ENCODE measurements at regions not wholly inside any gene's neighbourhood (a gene's known extent, or its start where the extent isn't known, plus 50 kb on each side); places are given as distances from the start of the nearest gene placed in this dataset.

DNA sequence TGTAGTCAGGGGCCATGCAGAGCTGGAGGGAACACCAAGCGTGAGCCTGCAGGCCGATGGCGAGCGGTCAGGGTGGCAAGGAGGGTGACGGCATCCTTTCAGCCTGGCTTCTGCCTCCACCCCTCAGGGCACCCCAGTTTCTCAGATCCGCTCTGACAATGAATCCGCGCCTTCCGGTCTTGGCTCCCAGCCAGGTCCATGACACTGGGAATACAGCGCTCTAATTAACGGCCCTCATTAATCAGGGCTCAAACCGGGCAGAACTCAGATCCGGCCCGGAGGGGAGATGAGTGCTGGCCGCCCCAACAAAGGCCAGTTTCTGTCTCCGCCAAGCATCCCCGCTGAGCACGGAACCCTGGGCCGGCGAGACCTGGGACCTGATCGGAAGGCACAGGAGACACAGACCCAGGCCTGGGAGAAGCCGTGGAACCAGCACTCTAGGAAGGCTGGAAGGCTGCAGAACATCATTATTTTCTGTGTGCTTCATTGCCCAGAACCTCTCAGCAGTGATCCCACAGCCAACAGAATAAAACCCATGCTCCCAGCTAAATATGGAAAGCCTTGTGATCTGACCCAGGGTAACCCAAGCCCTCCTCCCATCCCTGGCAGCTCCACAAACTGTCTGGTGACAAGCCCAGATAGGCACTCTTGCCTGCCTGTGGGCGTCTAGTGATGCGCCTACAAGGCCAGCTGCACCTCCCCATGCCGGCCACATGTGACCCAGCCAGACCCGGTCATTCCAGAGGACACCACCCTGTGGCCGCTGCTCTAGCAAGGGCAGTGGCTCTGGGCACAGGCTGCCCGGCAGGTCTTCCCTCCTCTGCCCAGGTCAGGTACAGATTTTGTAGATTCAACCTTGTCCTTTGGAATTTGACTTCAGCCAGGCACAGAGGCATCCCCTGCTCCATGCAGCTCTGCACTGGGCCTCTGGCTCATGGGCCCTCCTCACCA, 438.7 kb upstream of the MYT1L start:
- Mint-ChIP-seq H3K27me3 (peaks cover 4% of the 10 kb centered on the region), H3K4me3 (ENCODE audit: low read depth) (no peak overlapping the region), H3K9me3 (ENCODE audit: low read depth) (no peaks in the 10 kb centered on the region), H3K36me3 (ENCODE audit: insufficient read depth) (no peaks in the 10 kb centered on the region), H3K27ac (no peak overlapping the region), H3K4me1 (ENCODE audit: low read depth) (no peaks in the 10 kb centered on the region)
- TF ChIP-seq, protein P1, sequence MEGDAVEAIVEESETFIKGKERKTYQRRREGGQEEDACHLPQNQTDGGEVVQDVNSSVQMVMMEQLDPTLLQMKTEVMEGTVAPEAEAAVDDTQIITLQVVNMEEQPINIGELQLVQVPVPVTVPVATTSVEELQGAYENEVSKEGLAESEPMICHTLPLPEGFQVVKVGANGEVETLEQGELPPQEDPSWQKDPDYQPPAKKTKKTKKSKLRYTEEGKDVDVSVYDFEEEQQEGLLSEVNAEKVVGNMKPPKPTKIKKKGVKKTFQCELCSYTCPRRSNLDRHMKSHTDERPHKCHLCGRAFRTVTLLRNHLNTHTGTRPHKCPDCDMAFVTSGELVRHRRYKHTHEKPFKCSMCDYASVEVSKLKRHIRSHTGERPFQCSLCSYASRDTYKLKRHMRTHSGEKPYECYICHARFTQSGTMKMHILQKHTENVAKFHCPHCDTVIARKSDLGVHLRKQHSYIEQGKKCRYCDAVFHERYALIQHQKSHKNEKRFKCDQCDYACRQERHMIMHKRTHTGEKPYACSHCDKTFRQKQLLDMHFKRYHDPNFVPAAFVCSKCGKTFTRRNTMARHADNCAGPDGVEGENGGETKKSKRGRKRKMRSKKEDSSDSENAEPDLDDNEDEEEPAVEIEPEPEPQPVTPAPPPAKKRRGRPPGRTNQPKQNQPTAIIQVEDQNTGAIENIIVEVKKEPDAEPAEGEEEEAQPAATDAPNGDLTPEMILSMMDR (IDR thresholded peaks at IDR 0.05; ENCODE audit: unreplicated experiment) = no peak
- DNase-seq (ENCODE audit: low spot score, unreplicated experiment) = no peak

DNA sequence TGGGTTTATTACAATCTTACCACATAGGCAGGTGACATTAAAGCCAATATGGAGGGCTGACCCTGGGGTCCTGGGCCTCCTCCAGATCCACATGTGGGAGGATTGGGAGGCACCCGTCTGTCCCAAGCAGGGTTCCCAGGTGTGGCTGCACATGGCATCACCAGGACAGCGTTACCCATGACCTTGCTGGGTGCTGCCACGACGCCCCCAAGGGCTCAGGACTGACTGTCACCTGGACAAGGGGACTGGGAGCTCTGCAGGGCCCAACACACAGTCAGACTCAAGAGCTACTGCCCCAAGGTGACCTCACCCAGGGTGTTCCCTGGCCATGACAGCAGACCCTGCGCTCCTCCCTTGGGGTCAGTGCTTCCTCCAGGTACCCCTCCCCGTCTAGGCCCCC, 437.4 kb upstream of the MYT1L start:
- DNase-seq (ENCODE audit: low spot score, unreplicated experiment) = no peak
- no peak overlapping the region for H3K27ac Mint-ChIP-seq
- peaks cover 4% of the 10 kb centered on the region for H3K27me3 Mint-ChIP-seq
- no peaks in the 10 kb centered on the region for H3K36me3 Mint-ChIP-seq (ENCODE audit: insufficient read depth)
- no peaks in the 10 kb centered on the region for H3K9me3 Mint-ChIP-seq (ENCODE audit: low read depth)
- H3K4me3 Mint-ChIP-seq (ENCODE audit: low read depth) = no peak overlapping the region
- TF ChIP-seq, protein P1 (IDR thresholded peaks at IDR 0.05; ENCODE audit: unreplicated experiment) = no peak
- H3K4me1 Mint-ChIP-seq (ENCODE audit: low read depth) = no peaks in the 10 kb centered on the region

DNA sequence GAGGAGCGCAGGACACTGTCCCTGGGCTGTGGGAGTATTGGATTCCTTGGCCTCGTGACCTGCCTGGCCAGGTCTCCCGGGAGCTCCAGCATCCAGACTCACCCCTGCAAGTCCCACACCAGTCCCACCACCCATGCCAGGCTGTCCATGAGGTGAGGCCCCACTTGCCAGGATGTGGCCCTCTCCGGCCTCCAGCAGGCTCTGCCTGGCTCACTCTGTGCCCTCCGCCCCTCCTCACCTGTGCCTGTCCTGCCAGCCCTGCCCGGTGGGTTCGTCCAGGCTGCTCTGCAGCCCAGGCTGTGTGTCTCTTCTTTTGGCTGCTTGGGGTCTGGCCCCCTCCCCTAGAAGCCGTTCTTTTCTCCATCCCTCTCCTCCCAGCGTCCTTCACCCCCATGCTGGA, 436.8 kb upstream of the MYT1L start:
- Mint-ChIP-seq H3K4me3 (ENCODE audit: low read depth) (no peak overlapping the region), H3K4me1 (ENCODE audit: low read depth) (no peaks in the 10 kb centered on the region), H3K36me3 (ENCODE audit: insufficient read depth) (no peaks in the 10 kb centered on the region), H3K27me3 (peaks cover 4% of the 10 kb centered on the region), H3K9me3 (ENCODE audit: low read depth) (no peaks in the 10 kb centered on the region), H3K27ac (no peak overlapping the region)
- DNase-seq (ENCODE audit: low spot score, unreplicated experiment) = no peak
- TF ChIP-seq, protein P1 (IDR thresholded peaks at IDR 0.05; ENCODE audit: unreplicated experiment) = no peak

DNA sequence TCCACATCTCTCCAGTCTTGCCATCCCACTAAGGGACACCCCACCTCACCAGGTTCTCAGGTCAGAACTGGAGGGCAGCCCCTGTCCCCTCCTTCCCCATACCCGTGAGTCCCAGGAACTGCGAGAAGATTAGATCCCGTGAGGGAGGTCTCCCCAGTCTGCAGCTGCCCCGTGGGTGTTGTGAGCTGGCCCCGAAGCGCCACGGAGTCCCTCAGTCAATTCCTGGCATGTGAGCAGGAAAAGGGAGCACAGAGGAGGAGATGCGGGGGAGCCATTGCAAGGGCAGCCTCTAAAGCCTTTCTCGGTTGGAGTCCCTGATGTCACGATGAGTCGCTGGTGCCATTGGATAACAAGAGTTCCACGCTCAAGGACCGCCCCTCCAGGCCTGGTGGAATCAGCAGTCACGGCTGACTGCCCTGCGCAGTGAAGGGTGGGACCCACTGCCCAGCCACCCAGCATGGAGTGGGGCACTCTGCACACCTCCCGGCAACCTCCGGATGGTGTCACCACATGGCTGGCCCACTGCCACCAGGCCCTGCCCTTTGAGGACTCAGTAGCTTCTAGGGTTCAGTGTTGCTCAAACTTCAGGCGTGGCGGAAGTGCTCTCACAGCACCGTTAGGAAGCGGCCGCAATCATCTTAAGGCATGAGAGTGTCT, 434.9 kb upstream of the MYT1L start:
- Mint-ChIP-seq H3K36me3 (ENCODE audit: insufficient read depth) (no peaks in the 10 kb centered on the region), H3K4me3 (ENCODE audit: low read depth) (no peak overlapping the region), H3K4me1 (ENCODE audit: low read depth) (no peaks in the 10 kb centered on the region), H3K27me3 (no peaks in the 10 kb centered on the region), H3K9me3 (ENCODE audit: low read depth) (no peaks in the 10 kb centered on the region), H3K27ac (no peak overlapping the region)
- TF ChIP-seq, protein P1 (IDR thresholded peaks at IDR 0.05; ENCODE audit: unreplicated experiment) = no peak
- DNase-seq (ENCODE audit: low spot score, unreplicated experiment) = no peak

DNA sequence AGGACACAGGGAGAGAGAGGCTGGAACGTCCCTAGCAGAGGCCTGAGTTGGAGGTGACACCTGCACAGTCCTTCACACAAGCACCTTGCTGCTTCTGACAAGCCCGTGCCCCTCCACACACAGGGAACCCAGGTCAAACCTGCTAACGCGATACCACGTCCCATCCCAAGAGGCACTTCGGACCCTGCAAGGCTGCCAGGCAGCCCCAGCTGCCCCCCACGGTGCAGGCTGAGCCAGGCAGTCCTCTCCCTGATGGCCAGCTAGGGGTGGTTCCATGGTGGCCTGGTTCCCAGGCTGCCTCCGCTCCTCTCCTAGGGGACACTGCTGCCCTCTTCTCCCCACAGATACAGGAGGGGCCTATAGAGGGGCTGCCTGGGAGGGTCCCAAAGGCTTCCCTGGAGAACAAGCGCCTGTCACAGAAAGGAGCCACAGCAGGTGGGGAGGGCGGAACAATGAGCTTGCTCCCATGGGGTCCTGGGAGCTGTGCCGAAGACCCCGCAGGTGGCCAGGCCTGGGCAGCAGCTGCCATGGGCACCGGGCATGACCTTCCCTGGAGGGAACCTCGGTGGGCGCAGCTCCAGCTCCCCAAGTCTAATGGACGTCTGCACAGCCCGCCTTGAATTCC, 434.2 kb upstream of the MYT1L start:
- H3K27ac Mint-ChIP-seq = no peak overlapping the region
- no peaks in the 10 kb centered on the region for H3K9me3 Mint-ChIP-seq (ENCODE audit: low read depth)
- no peak for DNase-seq (ENCODE audit: low spot score, unreplicated experiment)
- H3K36me3 Mint-ChIP-seq (ENCODE audit: insufficient read depth) = no peaks in the 10 kb centered on the region
- no peak overlapping the region for H3K4me3 Mint-ChIP-seq (ENCODE audit: low read depth)
- TF ChIP-seq, protein P1 (IDR thresholded peaks at IDR 0.05; ENCODE audit: unreplicated experiment) = no peak
- H3K27me3 Mint-ChIP-seq = no peaks in the 10 kb centered on the region
- H3K4me1 Mint-ChIP-seq (ENCODE audit: low read depth) = no peaks in the 10 kb centered on the region

All from progenitor cell of endocrine pancreas (in vitro differentiated cells).